ENCODE measurements at regions not wholly inside any gene's neighbourhood (a gene's known extent, or its start where the extent isn't known, plus 50 kb on each side); places are given as distances from the start of the nearest gene placed in this dataset.
A peak's percentile ranks its signal among the peaks of the same experiment; 100 is the strongest.

GRCh38 chr4:169810325-169811323, 52.9 kb upstream of the HPF1 start:
- H3K36me3 ChIP-seq, result no peaks in the 10 kb centered on the region
- WGBS, 5 donors, result 43 to 59% (median 50%) methylated on average over 6 of the region's 6 CpGs
- intact Hi-C loops (cut with DNase I; ENCODE audit: low total_unique reads), result loop anchor here (5.0 kb wide), 1 partner anchor 237 kb away; no protein-coding TSS in a partner anchor
- H3K27me3 ChIP-seq (replicated peaks in 1 of 7), result no peaks in the 10 kb centered on the region
- peaks cover 0 to 6% (median 0%) of the 10 kb centered on the region in 6 donors for H3K4me1 ChIP-seq
- no peak overlapping the region for H3K4me3 ChIP-seq
- no peak for DNase-seq
- H3K9me3 ChIP-seq, result peaks cover 0 to 4% (median 0%) of the 10 kb centered on the region in 8 donors
- H3K27ac ChIP-seq, result peak overlapping the region in 1 of 8 donors; percentile 14
- no peak for TF ChIP-seq POLR2AphosphoS5 (IDR thresholded peaks at IDR 0.05)
- TF ChIP-seq CTCF (IDR thresholded peaks at IDR 0.05 in 8 of 11, conservative IDR thresholded peaks at IDR 0.05 in 3 of 11), result peak; percentile 56 to 88 (median 80)
- TF ChIP-seq POLR2A (IDR thresholded peaks at IDR 0.05), result no peak

- intact Hi-C loops (cut with DNase I; ENCODE audit: low total_unique reads), result no loop called here
- Histone ChIP-seq H3K27me3 (replicated peaks in 1 of 7) (no peaks in the 10 kb centered on the region), H3K4me1 (peaks cover 0 to 6% (median 0%) of the 10 kb centered on the region in 6 donors), H3K9me3 (peaks cover 0 to 5% (median 0%) of the 10 kb centered on the region in 8 donors), H3K36me3 (no peaks in the 10 kb centered on the region), H3K4me3 (no peak overlapping the region), H3K27ac (no peak overlapping the region)
- TF ChIP-seq POLR2AphosphoS5 (IDR thresholded peaks at IDR 0.05) (no peak), POLR2A (IDR thresholded peaks at IDR 0.05) (no peak), CTCF (IDR thresholded peaks at IDR 0.05 in 8 of 11, conservative IDR thresholded peaks at IDR 0.05 in 3 of 11) (no peak)
- DNase-seq, result no peak
- WGBS, 5 donors, result 50 to 64% (median 58%) methylated on average over 5 of the region's 5 CpGs
Measured at GRCh38 chr4:169807934-169808509, 50.3 kb upstream of the HPF1 start.

Data from spleen (tissue), 11 donors.